ENCODE measurements at regions not wholly inside any gene's neighbourhood (a gene's known extent, or its start where the extent isn't known, plus 50 kb on each side); places are given as distances from the start of the nearest gene placed in this dataset.

DNA sequence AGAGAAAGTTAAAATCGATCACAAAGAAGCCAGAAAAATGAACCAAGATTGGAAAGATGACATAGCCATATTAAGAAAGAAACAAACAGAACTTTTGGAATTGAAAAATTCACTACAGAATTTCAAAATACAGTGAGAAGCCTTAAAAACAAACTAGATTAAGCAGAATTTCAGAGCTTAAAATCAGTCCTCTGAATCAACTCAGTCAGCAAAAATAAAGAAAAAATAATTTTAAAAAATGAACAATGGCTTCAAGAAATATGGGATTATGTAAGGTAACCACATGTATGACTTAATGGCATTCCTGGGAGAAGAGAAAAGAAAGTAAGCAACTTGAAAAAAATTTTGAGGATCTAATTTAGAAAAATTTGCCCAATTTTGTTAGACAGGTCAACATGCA lies 696.2 kb downstream of the TSN start:
- Histone ChIP-seq H3K9me3 (peaks cover 0 to 35% (median 0%) of the 10 kb centered on the region in 3 donors), H3K36me3 (no peaks in the 10 kb centered on the region), H3K27ac (no peak overlapping the region), H3K4me1 (no peaks in the 10 kb centered on the region), H3K27me3 (no peaks in the 10 kb centered on the region), H3K4me3 (no peak overlapping the region)
- WGBS, 2 donors (ENCODE audit: low coverage in 1 of 2): 70 to 86% methylated on average over 1 of the region's 1 CpG
- no peak for TF ChIP-seq POLR2A (IDR thresholded peaks at IDR 0.05)
- TF ChIP-seq POLR2AphosphoS5 (IDR thresholded peaks at IDR 0.05): no peak
- TF ChIP-seq EP300 (IDR thresholded peaks at IDR 0.05): no peak
- TF ChIP-seq, protein P1, sequence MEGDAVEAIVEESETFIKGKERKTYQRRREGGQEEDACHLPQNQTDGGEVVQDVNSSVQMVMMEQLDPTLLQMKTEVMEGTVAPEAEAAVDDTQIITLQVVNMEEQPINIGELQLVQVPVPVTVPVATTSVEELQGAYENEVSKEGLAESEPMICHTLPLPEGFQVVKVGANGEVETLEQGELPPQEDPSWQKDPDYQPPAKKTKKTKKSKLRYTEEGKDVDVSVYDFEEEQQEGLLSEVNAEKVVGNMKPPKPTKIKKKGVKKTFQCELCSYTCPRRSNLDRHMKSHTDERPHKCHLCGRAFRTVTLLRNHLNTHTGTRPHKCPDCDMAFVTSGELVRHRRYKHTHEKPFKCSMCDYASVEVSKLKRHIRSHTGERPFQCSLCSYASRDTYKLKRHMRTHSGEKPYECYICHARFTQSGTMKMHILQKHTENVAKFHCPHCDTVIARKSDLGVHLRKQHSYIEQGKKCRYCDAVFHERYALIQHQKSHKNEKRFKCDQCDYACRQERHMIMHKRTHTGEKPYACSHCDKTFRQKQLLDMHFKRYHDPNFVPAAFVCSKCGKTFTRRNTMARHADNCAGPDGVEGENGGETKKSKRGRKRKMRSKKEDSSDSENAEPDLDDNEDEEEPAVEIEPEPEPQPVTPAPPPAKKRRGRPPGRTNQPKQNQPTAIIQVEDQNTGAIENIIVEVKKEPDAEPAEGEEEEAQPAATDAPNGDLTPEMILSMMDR (IDR thresholded peaks at IDR 0.05): no peak
- no peak for ATAC-seq

DNA sequence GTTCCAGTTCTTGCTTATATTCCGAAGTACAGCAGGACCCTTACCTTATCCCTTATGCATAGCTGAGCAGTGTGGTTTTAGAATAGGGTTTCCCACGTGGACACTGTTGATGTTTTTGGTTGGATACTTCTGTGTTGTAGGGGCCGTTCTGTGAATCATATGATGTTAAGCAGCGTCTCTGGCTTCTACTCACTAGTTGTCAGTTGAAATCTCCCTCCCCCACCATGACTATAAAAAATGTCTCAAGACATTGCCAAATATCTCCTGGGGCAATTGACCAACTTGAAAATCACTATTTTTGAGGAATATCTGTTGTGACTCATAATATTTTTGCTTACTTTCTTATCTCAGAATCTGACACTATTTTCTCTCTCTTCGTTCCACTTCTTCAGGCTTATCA lies 713.7 kb downstream of the TSN start:
- Histone ChIP-seq H3K27ac (no peak overlapping the region), H3K36me3 (no peaks in the 10 kb centered on the region), H3K27me3 (no peaks in the 10 kb centered on the region), H3K4me3 (no peak overlapping the region), H3K9me3 (no peaks in the 10 kb centered on the region), H3K4me1 (no peaks in the 10 kb centered on the region)
- WGBS, 2 donors (ENCODE audit: low coverage in 1 of 2): 59 to 71% methylated on average over 5 of the region's 5 CpGs
- TF ChIP-seq POLR2AphosphoS5 (IDR thresholded peaks at IDR 0.05): no peak
- TF ChIP-seq EP300 (IDR thresholded peaks at IDR 0.05): no peak
- TF ChIP-seq, protein P1 (IDR thresholded peaks at IDR 0.05): no peak
- no peak for ATAC-seq

DNA sequence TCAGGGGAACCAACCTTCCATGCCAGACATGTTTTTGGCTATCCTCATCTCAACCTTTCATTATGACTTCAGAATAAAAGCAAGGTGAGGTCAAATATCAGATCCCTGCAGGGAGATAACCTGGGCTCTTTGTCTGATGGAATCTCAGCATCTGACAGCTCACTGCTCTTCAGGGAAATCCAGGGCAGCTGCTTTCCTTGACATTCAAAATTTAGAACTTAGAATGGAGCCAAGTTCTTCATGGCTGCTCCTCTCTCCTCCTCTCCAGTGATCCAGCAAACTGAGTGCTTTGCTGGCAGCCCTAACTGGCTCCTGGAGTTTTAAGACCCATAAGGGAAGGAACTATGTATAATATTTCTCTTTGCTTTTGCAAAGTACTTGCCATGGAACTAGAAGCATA lies 716.3 kb downstream of the TSN start:
- no peak overlapping the region for H3K27ac ChIP-seq
- no peak overlapping the region for H3K4me3 ChIP-seq
- no peaks in the 10 kb centered on the region for H3K4me1 ChIP-seq
- no peak for ATAC-seq
- TF ChIP-seq POLR2AphosphoS5 (IDR thresholded peaks at IDR 0.05) (no peak), POLR2A (IDR thresholded peaks at IDR 0.05) (no peak), EP300 (IDR thresholded peaks at IDR 0.05) (no peak)
- TF ChIP-seq, protein P1 (IDR thresholded peaks at IDR 0.05): no peak
- no peaks in the 10 kb centered on the region for H3K36me3 ChIP-seq
- no peaks in the 10 kb centered on the region for H3K9me3 ChIP-seq
- H3K27me3 ChIP-seq: no peaks in the 10 kb centered on the region

DNA sequence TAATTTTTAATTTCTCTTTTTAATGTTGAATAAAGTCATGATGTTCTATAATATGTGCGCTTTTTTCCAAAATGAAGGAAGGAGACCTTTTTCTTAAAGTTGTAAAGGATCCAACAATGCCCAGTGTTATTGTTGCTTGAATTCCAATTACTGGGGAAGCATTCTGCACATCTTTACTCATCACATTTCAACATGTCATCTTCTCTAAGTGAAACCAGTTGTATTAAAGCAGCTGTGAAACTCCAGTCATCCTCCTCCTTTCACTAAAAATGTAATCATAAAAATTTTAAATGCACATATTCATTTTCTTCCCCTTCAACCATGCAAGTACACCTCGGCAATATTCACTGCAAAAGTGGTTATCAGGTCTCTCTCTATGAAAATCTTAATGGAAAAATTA lies 722.7 kb downstream of the TSN start:
- no peak overlapping the region for H3K4me3 ChIP-seq
- no peaks in the 10 kb centered on the region for H3K27me3 ChIP-seq
- H3K9me3 ChIP-seq: no peaks in the 10 kb centered on the region
- no peak for ATAC-seq
- H3K4me1 ChIP-seq: no peaks in the 10 kb centered on the region
- H3K36me3 ChIP-seq: no peaks in the 10 kb centered on the region
- TF ChIP-seq POLR2AphosphoS5 (IDR thresholded peaks at IDR 0.05): no peak
- no peak for TF ChIP-seq POLR2A (IDR thresholded peaks at IDR 0.05)
- TF ChIP-seq EP300 (IDR thresholded peaks at IDR 0.05): no peak
- TF ChIP-seq, protein P1 (IDR thresholded peaks at IDR 0.05): no peak
- 60 to 75% methylated on average over 2 of the region's 2 CpGs for WGBS, 2 donors (ENCODE audit: low coverage in 1 of 2)
- no peak overlapping the region for H3K27ac ChIP-seq

DNA sequence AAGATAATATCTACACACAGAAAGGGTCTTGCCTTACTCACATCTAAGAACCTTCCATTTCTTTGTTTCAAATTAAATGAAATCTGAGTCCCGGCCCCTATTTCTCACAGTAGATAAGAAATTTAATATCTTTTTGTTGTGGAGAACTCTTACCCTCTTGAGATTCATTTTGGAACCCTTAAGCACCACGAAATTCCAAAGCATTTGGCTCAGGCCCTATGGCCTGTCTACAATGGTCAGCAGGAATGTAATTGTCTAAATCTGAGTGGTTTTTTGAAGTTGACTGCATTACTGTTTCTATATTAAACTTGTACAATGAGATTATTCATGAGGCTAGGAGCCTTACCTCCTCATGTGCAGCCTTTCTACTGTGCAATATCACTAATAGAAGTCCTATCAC lies 723.3 kb downstream of the TSN start:
- no peak overlapping the region for H3K4me3 ChIP-seq
- H3K4me1 ChIP-seq: no peaks in the 10 kb centered on the region
- ATAC-seq: no peak
- no peaks in the 10 kb centered on the region for H3K36me3 ChIP-seq
- no peak for TF ChIP-seq POLR2A (IDR thresholded peaks at IDR 0.05)
- TF ChIP-seq, protein P1 (IDR thresholded peaks at IDR 0.05): no peak
- no peak for TF ChIP-seq POLR2AphosphoS5 (IDR thresholded peaks at IDR 0.05)
- no peak for TF ChIP-seq EP300 (IDR thresholded peaks at IDR 0.05)
- no peaks in the 10 kb centered on the region for H3K9me3 ChIP-seq
- H3K27me3 ChIP-seq: no peaks in the 10 kb centered on the region
- 27 to 40% methylated on average over 1 to 2 of the region's 2 CpGs for WGBS, 2 donors (ENCODE audit: low coverage in 1 of 2)
- no peak overlapping the region for H3K27ac ChIP-seq

Measured in gastroesophageal sphincter (tissue), 4 donors.